ENCODE measurements at regions not wholly inside any gene's neighbourhood (a gene's known extent, or its start where the extent isn't known, plus 50 kb on each side); places are given as distances from the start of the nearest gene placed in this dataset.
"Not testable (repeated sequence)": the region's sequence is repeated elsewhere in the genome, so short reads cannot be mapped to it uniquely, and the experiment has no call there.

DNA sequence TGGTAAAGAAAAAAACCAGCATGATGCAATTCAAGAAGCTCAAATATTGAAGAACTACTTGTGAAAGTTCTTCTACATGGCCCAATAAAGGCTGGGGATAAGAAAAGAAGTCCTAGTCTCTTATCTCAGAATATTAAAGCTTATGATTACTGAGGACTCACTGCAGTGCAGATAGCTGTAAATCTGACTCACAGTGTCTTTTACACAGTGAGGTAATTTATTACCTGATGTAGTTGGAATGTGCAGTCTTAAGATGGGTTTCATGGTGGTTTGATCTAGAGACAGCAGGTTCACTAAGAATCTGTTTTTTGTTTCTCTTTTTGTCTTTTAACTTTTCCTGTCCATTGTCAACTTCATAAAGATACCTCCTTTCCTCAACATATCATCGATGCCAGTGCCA is 484.0 kb upstream of the MAP2 start:
- no peak for ATAC-seq

DNA sequence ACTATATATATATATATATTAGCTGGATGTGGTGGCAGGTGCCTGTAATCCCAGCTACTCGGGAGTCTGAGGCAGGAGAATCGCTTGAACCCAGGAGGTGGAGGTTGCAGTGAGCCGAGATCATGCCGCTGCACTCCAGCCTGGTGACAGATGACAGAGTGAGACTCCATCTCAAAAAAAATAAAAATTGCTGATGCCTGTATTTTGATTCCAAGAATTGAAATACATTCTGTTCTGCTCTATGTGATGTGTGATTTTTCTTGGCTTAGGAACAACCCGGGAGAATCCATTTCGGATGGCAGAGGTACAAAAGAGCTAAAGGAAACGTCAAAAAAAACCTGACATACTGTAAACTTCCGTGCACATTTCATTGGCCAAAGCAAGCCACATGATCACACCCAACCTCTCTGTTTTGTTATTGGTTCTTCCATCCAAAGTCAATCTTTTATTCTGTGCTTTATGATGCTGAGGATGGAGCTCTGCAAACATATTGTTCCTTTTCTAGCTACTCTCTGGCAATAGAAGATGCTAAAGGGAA is 478.1 kb upstream of the MAP2 start:
- ATAC-seq = no peak

GRCh38 chr2:208948073-208948472 is 475.8 kb upstream of the MAP2 start:
- no peak for ATAC-seq

DNA sequence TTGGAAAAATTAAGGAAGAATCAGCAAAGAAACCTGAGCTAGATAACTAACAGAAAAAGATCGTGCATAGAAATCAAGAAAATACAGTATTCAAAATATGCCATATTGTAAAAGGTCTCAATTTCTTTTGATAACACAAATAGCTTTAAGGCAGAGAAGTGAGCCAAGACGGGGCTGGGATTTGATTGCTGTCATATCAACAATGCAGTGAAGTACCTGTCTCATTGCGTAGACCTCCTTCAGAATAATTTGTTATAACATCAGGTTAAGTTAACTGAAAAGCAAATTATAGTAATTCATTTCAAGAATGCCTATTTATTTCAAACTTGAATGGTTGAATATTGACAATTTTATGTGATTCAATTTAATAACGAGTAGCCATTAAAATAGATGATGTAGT is 453.8 kb upstream of the MAP2 start:
- ATAC-seq = no peak

GRCh38 chr2:208977582-208977981 is 446.3 kb upstream of the MAP2 start:
- ATAC-seq = no peak

DNA sequence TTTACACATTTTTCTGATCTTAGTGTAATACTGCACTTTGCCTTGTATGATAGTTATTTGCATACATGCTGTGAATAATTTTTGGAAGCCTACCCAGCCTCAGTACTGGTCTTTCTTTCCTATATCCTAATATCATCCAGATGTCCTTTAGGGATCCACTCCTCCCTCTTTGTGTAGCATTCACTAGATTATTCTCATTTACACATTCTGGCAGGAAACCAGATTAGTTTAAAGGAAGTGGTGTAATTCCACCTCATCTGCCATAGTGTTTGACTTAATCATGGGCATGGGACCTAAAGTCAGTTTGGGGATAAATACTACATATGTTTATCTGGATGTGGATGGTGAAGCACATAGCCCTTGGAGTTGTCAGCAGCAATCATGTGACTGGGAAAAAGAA is 444.9 kb upstream of the MAP2 start:
- no peak for ATAC-seq

- no peak for ATAC-seq
Observed at GRCh38 chr2:208980321-208980720, 443.5 kb upstream of the MAP2 start.

GRCh38 chr2:208982831-208983230 is 441.0 kb upstream of the MAP2 start:
- ATAC-seq = peak; percentile 92

DNA sequence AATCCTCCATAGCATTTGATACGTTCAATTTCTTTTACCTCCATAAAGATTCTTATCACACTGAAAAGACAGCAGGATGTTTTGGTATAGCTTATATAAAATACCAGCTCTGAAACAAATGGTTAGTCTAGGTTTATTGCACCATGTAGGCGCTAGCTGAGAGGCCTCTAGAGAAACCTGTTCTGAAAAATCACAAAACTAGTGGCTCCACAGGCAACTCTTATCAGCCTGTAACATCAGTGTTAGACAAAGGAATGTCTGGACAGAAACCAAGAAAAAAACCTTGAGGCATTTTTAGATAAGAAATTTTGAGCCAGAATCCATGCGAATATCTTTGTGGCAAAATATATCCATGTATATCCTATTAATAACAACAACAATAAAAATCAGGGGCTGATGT is 440.4 kb upstream of the MAP2 start:
- no peak for ATAC-seq

- peak; percentile 62 for ATAC-seq
Observed at GRCh38 chr2:208984376-208985090, 439.3 kb upstream of the MAP2 start.

DNA sequence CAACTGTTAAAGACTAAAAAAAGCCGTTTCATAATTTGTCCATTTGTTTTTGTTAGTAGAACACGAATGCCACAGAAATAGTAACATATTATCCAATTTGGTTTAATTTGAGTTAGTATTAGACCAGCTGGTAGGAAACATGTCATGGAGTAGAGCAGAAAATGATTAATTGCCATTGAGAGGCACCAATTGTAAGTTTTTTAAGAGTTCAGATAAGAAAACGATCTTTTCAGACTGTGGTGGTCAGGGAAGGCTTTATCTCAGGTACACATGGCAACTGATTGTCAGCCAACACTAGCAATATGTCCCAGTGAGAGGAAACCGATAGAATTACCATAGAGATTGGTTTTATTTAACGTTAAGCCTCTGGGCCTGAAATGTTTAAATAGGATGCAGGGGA is 438.2 kb upstream of the MAP2 start:
- ATAC-seq = no peak

DNA sequence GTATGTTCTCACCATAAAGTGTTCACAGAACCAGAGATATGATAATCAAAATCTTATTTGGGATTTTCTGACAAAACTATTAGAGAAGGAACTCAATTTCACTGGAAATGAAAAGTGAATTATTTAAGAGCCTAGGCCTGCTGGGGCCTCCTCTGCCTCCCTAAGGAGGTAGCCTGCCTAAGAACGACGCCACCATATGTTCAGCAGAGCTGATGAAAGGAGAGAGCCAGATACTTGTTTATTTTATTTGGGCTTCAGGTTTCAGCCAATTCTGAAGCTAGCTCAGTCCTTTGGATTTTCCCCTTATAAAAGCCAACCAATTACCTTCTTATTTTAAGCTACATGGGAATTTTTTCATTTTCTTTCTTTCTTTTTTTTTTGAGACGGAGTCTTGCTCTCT is 433.1 kb upstream of the MAP2 start:
- no peak for ATAC-seq

GRCh38 chr2:208999911-209000310 is 423.9 kb upstream of the MAP2 start:
- no peak for ATAC-seq

GRCh38 chr2:209002054-209002453 is 421.8 kb upstream of the MAP2 start:
- no peak for ATAC-seq

GRCh38 chr2:209005371-209005770 is 418.5 kb upstream of the MAP2 start:
- no peak for ATAC-seq

DNA sequence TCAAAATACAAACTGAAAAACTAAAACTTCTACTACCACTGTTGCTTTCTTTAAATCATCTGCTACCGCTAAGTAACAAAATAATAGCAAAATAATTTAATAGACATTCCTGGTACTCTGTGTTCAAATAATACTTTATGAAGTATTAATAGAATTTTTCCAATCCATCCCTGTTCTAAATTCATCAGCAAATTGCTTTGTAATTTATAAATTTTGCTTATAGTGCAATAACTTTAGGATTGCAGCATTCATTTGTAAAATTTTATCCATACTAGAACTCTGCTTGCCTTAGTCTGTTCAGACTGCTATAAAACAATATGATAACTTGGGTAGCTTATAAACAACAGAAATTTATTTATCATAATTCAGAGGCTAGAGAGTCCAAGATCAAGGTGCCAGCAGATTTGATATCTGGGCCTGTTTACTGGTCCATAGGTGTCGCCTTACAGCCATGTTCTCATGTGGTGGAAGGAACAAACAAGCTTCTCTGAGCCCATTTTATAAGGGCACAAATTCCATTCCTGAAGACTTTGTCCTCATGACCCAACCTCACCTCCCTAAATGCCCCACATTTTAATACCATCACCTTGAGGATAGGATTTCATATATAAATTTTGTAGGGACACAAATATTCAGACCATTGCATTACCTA is 415.1 kb upstream of the MAP2 start:
- ATAC-seq = no peak

GRCh38 chr2:209018633-209019032 is 405.2 kb upstream of the MAP2 start:
- ATAC-seq = not testable (repeated sequence)

- ATAC-seq = no peak
Observed at GRCh38 chr2:209029249-209029648, 394.6 kb upstream of the MAP2 start.

GRCh38 chr2:209044307-209044706 is 379.5 kb upstream of the MAP2 start:
- no peak for ATAC-seq

DNA sequence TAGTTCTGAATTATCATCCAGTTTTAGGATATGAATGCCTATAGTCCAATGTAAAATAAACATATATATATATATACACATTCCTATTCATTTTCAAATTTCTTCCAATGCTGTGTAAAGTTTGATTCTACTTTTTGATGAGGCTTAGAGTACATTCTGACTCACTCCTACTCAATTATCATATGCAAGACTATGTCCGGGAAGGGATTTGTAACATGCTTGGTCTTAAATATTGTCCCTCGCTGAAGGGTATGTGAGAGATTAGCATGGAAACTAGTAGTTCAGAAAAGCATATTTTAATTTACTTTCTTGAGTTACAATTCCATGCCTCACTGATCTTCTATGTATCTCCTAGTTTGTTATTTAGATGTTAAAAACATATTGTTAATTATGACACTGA is 377.7 kb upstream of the MAP2 start:
- ATAC-seq = no peak

- no peak for ATAC-seq
Observed at GRCh38 chr2:209049608-209050007, 374.2 kb upstream of the MAP2 start.

GRCh38 chr2:209062210-209062609 is 361.6 kb upstream of the MAP2 start:
- no peak for ATAC-seq

GRCh38 chr2:209070262-209070661 is 353.6 kb upstream of the MAP2 start:
- no peak for ATAC-seq

- ATAC-seq = no peak
Observed at GRCh38 chr2:209073151-209073550, 350.7 kb upstream of the MAP2 start.

Measured in esophagus mucosa (tissue), 1 donor.